ENCODE measurements at regions not wholly inside any gene's neighbourhood (a gene's known extent, or its start where the extent isn't known, plus 50 kb on each side); places are given as distances from the start of the nearest gene placed in this dataset.
A peak's percentile ranks its signal among the peaks of the same experiment; 100 is the strongest.

DNA sequence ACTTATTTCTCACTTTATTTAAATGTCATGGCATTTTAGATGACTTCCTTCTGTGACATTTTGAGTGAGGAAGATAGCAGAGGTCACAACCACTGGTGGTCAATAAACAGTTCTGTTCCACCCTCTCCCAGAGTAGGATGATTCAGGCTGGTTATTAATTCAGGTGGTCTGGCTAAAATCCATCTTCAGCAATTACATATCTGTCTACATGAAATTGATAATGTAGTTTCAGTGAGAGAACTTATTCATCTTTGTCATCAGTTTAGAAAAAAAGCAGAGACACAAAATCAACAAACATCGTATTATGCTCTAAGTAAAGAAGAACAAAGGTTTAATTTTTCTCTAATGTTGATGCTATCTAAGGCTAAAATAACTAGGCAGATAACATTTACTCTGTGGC is 525.5 kb downstream of the TENT5A start:
- Histone ChIP-seq H3K4me3 (ENCODE audit: low read length in 3 of 3) (no peak overlapping the region), H3K27me3 (ENCODE audit: control insufficient read depth, insufficient read depth, low read length) (no peaks in the 10 kb centered on the region), H3K4me1 (ENCODE audit: control insufficient read depth in 2 of 3, insufficient read depth in 2 of 3, low read depth in 1 of 3, low read length in 3 of 3) (no peaks in the 10 kb centered on the region), H3K9me3 (ENCODE audit: control insufficient read depth in 2 of 3, insufficient read depth in 1 of 3, low read length in 3 of 3) (no peaks in the 10 kb centered on the region), H3K9ac (ENCODE audit: low read length in 3 of 3) (no peak overlapping the region), H3K36me3 (ENCODE audit: control insufficient read depth in 2 of 3, insufficient read depth in 3 of 3, low read length in 3 of 3) (no peaks in the 10 kb centered on the region), H3K27ac (ENCODE audit: low read depth in 2 of 2, low read length in 2 of 2) (no peak overlapping the region)
- TF ChIP-seq CTCF (IDR thresholded peaks at IDR 0.05; ENCODE audit: borderline replicate concordance, extremely low read depth, insufficient read depth) = no peak
- DNase-seq (no peak), FAIRE-seq (no peak)
- intact Hi-C loops (cut with DNase I) = no loop called here

- no peak for FAIRE-seq
- H3K27ac ChIP-seq (ENCODE audit: low read depth in 2 of 2, low read length in 2 of 2) = no peak overlapping the region
- intact Hi-C loops (cut with DNase I) = no loop called here
- no peak for DNase-seq
- no peaks in the 10 kb centered on the region for H3K27me3 ChIP-seq (ENCODE audit: control insufficient read depth, insufficient read depth, low read length)
- TF ChIP-seq CTCF (IDR thresholded peaks at IDR 0.05; ENCODE audit: borderline replicate concordance, extremely low read depth, insufficient read depth) = no peak
- no peaks in the 10 kb centered on the region for H3K4me1 ChIP-seq (ENCODE audit: control insufficient read depth in 2 of 3, insufficient read depth in 2 of 3, low read depth in 1 of 3, low read length in 3 of 3)
- no peak overlapping the region for H3K4me3 ChIP-seq (ENCODE audit: low read length in 3 of 3)
- no peak overlapping the region for H3K9ac ChIP-seq (ENCODE audit: low read length in 3 of 3)
- no peaks in the 10 kb centered on the region for H3K9me3 ChIP-seq (ENCODE audit: control insufficient read depth in 2 of 3, insufficient read depth in 1 of 3, low read length in 3 of 3)
- H3K36me3 ChIP-seq (ENCODE audit: control insufficient read depth in 2 of 3, insufficient read depth in 3 of 3, low read length in 3 of 3) = no peaks in the 10 kb centered on the region
These were observed 535.8 kb downstream of the TENT5A start for GRCh38 chr6:81216668-81217067.

DNA sequence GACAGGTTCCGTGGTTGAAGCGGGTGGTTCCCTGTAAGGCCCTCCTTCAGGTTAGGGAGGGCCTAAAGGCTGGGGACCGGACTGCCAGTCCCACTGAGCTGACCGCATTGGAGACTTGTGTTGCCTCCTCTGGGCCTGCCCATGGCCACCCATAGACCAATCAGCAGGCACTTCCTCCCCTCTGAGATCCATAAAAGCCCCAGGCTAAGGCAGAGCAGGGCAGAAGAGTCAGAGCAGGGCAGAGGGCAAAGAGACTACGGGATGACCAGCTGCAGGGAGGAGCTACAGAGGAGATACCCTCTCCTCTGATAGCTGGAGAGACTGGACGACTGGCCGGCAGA is 537.4 kb downstream of the TENT5A start:
- Histone ChIP-seq H3K4me3 (ENCODE audit: low read length in 3 of 3) (no peak overlapping the region), H3K9ac (ENCODE audit: low read length in 3 of 3) (no peak overlapping the region), H3K4me1 (ENCODE audit: control insufficient read depth in 2 of 3, insufficient read depth in 2 of 3, low read depth in 1 of 3, low read length in 3 of 3) (no peaks in the 10 kb centered on the region), H3K27ac (ENCODE audit: low read depth in 2 of 2, low read length in 2 of 2) (no peak overlapping the region), H3K9me3 (ENCODE audit: control insufficient read depth in 2 of 3, insufficient read depth in 1 of 3, low read length in 3 of 3) (no peaks in the 10 kb centered on the region), H3K27me3 (ENCODE audit: control insufficient read depth, insufficient read depth, low read length) (no peaks in the 10 kb centered on the region), H3K36me3 (ENCODE audit: control insufficient read depth in 2 of 3, insufficient read depth in 3 of 3, low read length in 3 of 3) (no peaks in the 10 kb centered on the region)
- no peak for DNase-seq
- no peak for TF ChIP-seq CTCF (IDR thresholded peaks at IDR 0.05; ENCODE audit: borderline replicate concordance, extremely low read depth, insufficient read depth)
- no peak for FAIRE-seq
- intact Hi-C loops (cut with DNase I) = no loop called here

DNA sequence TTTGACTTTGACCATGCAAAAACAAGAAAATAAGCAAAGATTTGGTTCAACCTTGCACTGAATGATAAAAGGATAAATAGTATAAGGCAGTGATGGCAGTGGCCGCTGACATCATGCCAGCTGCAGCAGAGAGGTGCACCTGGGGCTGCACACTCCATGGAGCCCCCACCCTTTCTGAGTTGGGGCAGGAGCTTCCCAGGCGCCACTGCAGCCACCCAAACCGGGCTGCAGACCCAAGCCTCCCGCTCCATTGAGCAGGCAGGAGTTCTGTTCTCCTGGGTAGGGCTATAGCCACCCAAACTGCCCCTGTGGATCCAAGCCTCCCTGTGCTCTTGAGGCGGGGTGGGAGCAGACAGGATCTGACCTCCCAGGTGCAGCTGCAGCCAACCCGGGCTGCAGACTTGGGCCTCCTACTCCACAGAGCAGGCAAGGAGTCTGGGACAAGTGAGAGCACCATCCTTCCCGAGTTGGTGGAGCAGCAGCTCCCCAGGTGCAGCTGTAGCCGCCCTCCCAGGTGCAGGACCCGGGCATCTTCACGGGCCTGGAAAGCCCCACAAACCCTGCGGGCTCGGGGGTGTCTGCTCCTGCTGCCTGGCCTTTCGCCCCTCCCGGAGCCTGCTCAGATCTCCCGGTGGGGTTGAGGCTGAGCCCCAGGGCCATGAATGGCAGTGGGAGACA is 537.9 kb downstream of the TENT5A start:
- DNase-seq (peak in 1 of 5 donors; percentile 65), FAIRE-seq (no peak)

More for the DNA sequence above, 537.9 kb downstream of the TENT5A start:
- H3K9me3 ChIP-seq (ENCODE audit: control insufficient read depth in 2 of 3, insufficient read depth in 1 of 3, low read length in 3 of 3) = no peaks in the 10 kb centered on the region
- H3K9ac ChIP-seq (ENCODE audit: low read length in 3 of 3) = no peak overlapping the region
- intact Hi-C loops (cut with DNase I) = no loop called here
- H3K27me3 ChIP-seq (ENCODE audit: control insufficient read depth, insufficient read depth, low read length) = no peaks in the 10 kb centered on the region
- H3K4me3 ChIP-seq (ENCODE audit: low read length in 3 of 3) = no peak overlapping the region
- no peaks in the 10 kb centered on the region for H3K4me1 ChIP-seq (ENCODE audit: control insufficient read depth in 2 of 3, insufficient read depth in 2 of 3, low read depth in 1 of 3, low read length in 3 of 3)
- H3K27ac ChIP-seq (ENCODE audit: low read depth in 2 of 2, low read length in 2 of 2) = no peak overlapping the region
- H3K36me3 ChIP-seq (ENCODE audit: control insufficient read depth in 2 of 3, insufficient read depth in 3 of 3, low read length in 3 of 3) = no peaks in the 10 kb centered on the region
- TF ChIP-seq CTCF (IDR thresholded peaks at IDR 0.05; ENCODE audit: borderline replicate concordance, extremely low read depth, insufficient read depth) = no peak

Data from kidney (tissue), 13 donors.